ENCODE measurements at regions not wholly inside any gene's neighbourhood (a gene's known extent, or its start where the extent isn't known, plus 50 kb on each side); places are given as distances from the start of the nearest gene placed in this dataset.

DNA sequence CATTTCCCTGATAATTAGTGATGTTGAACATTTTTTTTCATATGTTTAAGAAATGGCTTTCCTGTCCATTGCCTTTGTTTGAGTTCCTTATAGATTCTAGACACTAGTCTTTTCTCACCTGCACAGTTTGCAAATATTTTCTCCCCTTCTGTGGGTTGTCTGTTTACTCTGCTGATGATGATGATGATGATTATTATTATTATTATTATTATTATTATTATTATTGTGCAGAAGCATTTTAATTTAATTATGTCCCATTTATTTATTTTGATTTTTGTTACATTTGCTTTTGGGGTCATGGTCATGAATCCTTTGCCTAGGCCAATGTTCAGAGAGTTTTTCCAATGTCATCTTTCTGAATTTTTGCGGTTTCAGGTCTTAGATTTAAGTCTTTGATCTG, 492.5 kb upstream of the TSHZ3 start:
- H3K9me3 Mint-ChIP-seq, result peaks cover 10% of the 10 kb centered on the region
- H3K4me3 Mint-ChIP-seq, result no peak overlapping the region
- intact Hi-C loops (cut with micrococcal nuclease), result no loop called here
- ATAC-seq (no peak), DNase-seq (no peak)
- ChIA-PET POLR2A (no interaction called here), CTCF (no interaction called here)
- no peak overlapping the region for H3K27ac Mint-ChIP-seq
- no peaks in the 10 kb centered on the region for H3K27me3 Mint-ChIP-seq
- TF ChIP-seq, protein P1, sequence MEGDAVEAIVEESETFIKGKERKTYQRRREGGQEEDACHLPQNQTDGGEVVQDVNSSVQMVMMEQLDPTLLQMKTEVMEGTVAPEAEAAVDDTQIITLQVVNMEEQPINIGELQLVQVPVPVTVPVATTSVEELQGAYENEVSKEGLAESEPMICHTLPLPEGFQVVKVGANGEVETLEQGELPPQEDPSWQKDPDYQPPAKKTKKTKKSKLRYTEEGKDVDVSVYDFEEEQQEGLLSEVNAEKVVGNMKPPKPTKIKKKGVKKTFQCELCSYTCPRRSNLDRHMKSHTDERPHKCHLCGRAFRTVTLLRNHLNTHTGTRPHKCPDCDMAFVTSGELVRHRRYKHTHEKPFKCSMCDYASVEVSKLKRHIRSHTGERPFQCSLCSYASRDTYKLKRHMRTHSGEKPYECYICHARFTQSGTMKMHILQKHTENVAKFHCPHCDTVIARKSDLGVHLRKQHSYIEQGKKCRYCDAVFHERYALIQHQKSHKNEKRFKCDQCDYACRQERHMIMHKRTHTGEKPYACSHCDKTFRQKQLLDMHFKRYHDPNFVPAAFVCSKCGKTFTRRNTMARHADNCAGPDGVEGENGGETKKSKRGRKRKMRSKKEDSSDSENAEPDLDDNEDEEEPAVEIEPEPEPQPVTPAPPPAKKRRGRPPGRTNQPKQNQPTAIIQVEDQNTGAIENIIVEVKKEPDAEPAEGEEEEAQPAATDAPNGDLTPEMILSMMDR (IDR thresholded peaks at IDR 0.05), result no peak
- no peaks in the 10 kb centered on the region for H3K4me1 Mint-ChIP-seq (ENCODE audit: low read depth)
- no peaks in the 10 kb centered on the region for H3K36me3 Mint-ChIP-seq (ENCODE audit: low read depth)

DNA sequence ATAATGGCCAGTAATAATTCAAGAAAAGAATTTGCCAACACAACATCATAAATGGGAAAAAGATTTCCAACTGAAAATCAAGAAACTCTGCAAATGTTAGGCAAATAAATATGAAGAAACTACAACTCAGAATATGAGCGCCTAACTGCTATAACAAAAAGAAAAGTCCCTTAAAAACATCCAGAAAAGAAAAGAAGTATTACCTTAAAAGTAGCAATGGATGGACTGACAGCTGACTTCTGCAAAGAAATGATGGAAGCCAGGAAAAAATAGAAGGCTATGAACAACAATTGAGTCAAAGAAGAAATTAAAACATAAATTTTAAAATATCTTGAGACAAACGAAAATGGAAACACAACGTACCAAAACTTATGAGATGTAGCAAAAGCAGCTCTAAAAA, 482.3 kb upstream of the ZNF507 start:
- H3K9me3 Mint-ChIP-seq, result peaks cover 10% of the 10 kb centered on the region
- TF ChIP-seq, protein P1 (IDR thresholded peaks at IDR 0.05), result no peak
- no peaks in the 10 kb centered on the region for H3K4me1 Mint-ChIP-seq (ENCODE audit: low read depth)
- peaks cover 2% of the 10 kb centered on the region for H3K36me3 Mint-ChIP-seq (ENCODE audit: low read depth)
- no peak for DNase-seq
- no peak overlapping the region for H3K4me3 Mint-ChIP-seq
- POLR2A ChIA-PET, result no interaction called here
- intact Hi-C loops (cut with micrococcal nuclease), result no loop called here
- ATAC-seq, result no peak
- CTCF ChIA-PET, result no interaction called here
- no peak overlapping the region for H3K27ac Mint-ChIP-seq
- no peaks in the 10 kb centered on the region for H3K27me3 Mint-ChIP-seq

DNA sequence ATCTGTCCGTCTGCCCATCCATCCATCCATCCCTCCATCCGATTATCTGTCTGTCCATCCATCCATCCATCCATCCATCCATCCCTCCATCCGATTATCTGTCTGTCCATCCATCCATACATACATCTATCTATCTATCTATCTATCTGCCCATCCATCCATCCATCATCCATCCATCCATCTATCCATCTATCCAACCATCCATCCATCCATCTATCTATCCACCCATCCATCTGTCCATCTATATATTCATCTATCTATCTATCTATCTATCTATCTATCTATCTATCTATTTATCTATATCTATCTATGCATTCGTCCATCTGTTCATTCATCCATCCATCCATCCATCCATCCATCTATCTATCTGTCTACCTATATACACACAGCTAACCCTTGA, 471.1 kb upstream of the ZNF507 start:
- Mint-ChIP-seq H3K36me3 (ENCODE audit: low read depth) (no peaks in the 10 kb centered on the region), H3K9me3 (peaks cover 4% of the 10 kb centered on the region), H3K4me1 (ENCODE audit: low read depth) (no peaks in the 10 kb centered on the region), H3K27me3 (no peaks in the 10 kb centered on the region), H3K27ac (no peak overlapping the region), H3K4me3 (no peak overlapping the region)
- intact Hi-C loops (cut with micrococcal nuclease), result no loop called here
- no peak for DNase-seq
- TF ChIP-seq, protein P1 (IDR thresholded peaks at IDR 0.05), result no peak
- CTCF ChIA-PET, result no interaction called here
- POLR2A ChIA-PET, result no interaction called here
- no peak for ATAC-seq

DNA sequence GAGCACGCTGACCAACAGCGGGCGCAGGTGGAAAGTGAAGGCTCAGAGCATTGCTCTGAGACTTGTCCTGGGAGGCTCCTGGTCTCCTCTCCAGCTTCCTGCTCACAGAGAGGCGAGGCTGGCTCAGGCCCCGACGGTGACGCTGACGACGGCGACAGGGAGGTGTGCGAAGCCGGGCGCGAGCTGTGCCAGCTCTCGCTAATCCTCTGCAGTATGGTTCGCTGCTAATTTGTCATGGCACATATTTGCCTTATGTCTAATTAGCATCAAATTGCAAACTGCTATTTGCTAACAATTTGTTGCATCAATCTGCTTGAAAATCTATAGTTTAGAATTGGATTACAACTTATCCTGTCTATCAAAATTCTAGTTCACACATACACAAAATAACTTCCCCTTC, 469.8 kb upstream of the ZNF507 start:
- no peak overlapping the region for H3K27ac Mint-ChIP-seq
- TF ChIP-seq, protein P1 (IDR thresholded peaks at IDR 0.05), result no peak
- H3K36me3 Mint-ChIP-seq (ENCODE audit: low read depth), result no peaks in the 10 kb centered on the region
- CTCF ChIA-PET, result no interaction called here
- no peak overlapping the region for H3K4me3 Mint-ChIP-seq
- ATAC-seq (no peak), DNase-seq (no peak)
- POLR2A ChIA-PET, result no interaction called here
- no peaks in the 10 kb centered on the region for H3K27me3 Mint-ChIP-seq
- no peaks in the 10 kb centered on the region for H3K4me1 Mint-ChIP-seq (ENCODE audit: low read depth)
- peaks cover 4% of the 10 kb centered on the region for H3K9me3 Mint-ChIP-seq
- intact Hi-C loops (cut with micrococcal nuclease), result no loop called here

DNA sequence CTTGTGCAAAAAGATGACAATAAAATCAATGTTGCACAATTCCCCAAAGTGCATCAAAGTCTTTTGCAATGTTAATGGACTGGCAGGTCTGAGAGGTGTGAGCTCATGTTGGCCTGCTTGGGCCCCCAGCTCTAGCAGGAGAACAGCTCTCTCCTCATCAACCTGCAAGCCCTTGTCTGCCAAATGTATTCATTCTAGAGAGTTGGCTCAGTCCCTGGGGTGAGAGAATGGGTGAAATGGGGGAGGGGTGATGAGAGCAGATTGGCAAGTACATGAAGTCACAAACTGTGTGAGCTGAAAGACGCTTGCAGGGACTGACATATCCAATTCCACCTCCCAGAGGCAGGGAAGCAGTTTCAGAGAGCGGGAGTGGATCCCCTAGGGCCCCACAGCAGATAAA, 465.1 kb upstream of the ZNF507 start:
- Mint-ChIP-seq H3K4me1 (ENCODE audit: low read depth) (no peaks in the 10 kb centered on the region), H3K4me3 (no peak overlapping the region), H3K36me3 (ENCODE audit: low read depth) (no peaks in the 10 kb centered on the region), H3K27me3 (no peaks in the 10 kb centered on the region), H3K9me3 (peaks cover 2% of the 10 kb centered on the region), H3K27ac (no peak overlapping the region)
- no peak for DNase-seq
- TF ChIP-seq, protein P1 (IDR thresholded peaks at IDR 0.05), result no peak
- CTCF ChIA-PET, result no interaction called here
- intact Hi-C loops (cut with micrococcal nuclease), result no loop called here
- no peak for ATAC-seq
- POLR2A ChIA-PET, result no interaction called here
